Hepatocyte (in vitro differentiated cells): ENCODE measurements at regions not wholly inside any gene's neighbourhood (a gene's known extent, or its start where the extent isn't known, plus 50 kb on each side); places are given as distances from the start of the nearest gene placed in this dataset.

ENCODE experiments used
- CTCF ChIP-seq: fragments of 200-600 bp; sonication (generic); IDR thresholded peaks from 2 replicates; pipeline ENCODE4 v1.5.1; 2016; ENCODE audit warnings: antibody characterized with exemption, mild to moderate bottlenecking; ENCODE audit not compliant: poor library complexity
- EZH2 ChIP-seq: fragments of 200-600 bp; sonication (generic); IDR thresholded peaks from 2 replicates; pipeline ENCODE4 v1.6.1; 2016; ENCODE audit warnings: antibody characterized with exemption, mild to moderate bottlenecking, borderline replicate concordance

- TF ChIP-seq CTCF (no peak), EZH2 (no peak)
Measured at GRCh38 chr4:124433044-124433443, 279.5 kb downstream of the ANKRD50 start.
